ENCODE measurements at regions not wholly inside any gene's neighbourhood (a gene's known extent, or its start where the extent isn't known, plus 50 kb on each side); places are given as distances from the start of the nearest gene placed in this dataset.
"Not testable (repeated sequence)": the region's sequence is repeated elsewhere in the genome, so short reads cannot be mapped to it uniquely, and the experiment has no call there.

- H3K4me1 ChIP-seq (ENCODE audit: insufficient read depth, low read length), result no peaks in the 10 kb centered on the region
- H3K27ac ChIP-seq (ENCODE audit: low read length), result no peak overlapping the region
- H3K9me3 ChIP-seq (ENCODE audit: insufficient read depth, low read depth, low read length), result no peaks in the 10 kb centered on the region
- no peak overlapping the region for H3K4me3 ChIP-seq (ENCODE audit: low read length)
- H3K36me3 ChIP-seq (ENCODE audit: insufficient read depth, low read depth, low read length), result no peaks in the 10 kb centered on the region
- H3K9ac ChIP-seq (ENCODE audit: low read depth, low read length), result no peak overlapping the region
- H3K27me3 ChIP-seq (ENCODE audit: insufficient read depth, low read length), result no peaks in the 10 kb centered on the region
These were observed 346.8 kb downstream of the TCERG1L start for GRCh38 chr10:130964771-130965170.

- Histone ChIP-seq H3K9me3 (ENCODE audit: insufficient read depth, low read depth, low read length) (no peaks in the 10 kb centered on the region), H3K4me1 (ENCODE audit: insufficient read depth, low read length) (no peaks in the 10 kb centered on the region), H3K27ac (ENCODE audit: low read length) (no peak overlapping the region), H3K9ac (ENCODE audit: low read depth, low read length) (no peak overlapping the region), H3K27me3 (ENCODE audit: insufficient read depth, low read length) (no peaks in the 10 kb centered on the region), H3K4me3 (ENCODE audit: low read length) (no peak overlapping the region), H3K36me3 (ENCODE audit: insufficient read depth, low read depth, low read length) (no peaks in the 10 kb centered on the region)
These were observed 344.4 kb downstream of the TCERG1L start for GRCh38 chr10:130967161-130967560.

GRCh38 chr10:130967784-130968183, 343.7 kb downstream of the TCERG1L start:
- no peaks in the 10 kb centered on the region for H3K9me3 ChIP-seq (ENCODE audit: insufficient read depth, low read depth, low read length)
- no peak overlapping the region for H3K4me3 ChIP-seq (ENCODE audit: low read length)
- no peaks in the 10 kb centered on the region for H3K36me3 ChIP-seq (ENCODE audit: insufficient read depth, low read depth, low read length)
- no peaks in the 10 kb centered on the region for H3K27me3 ChIP-seq (ENCODE audit: insufficient read depth, low read length)
- H3K9ac ChIP-seq (ENCODE audit: low read depth, low read length), result no peak overlapping the region
- H3K4me1 ChIP-seq (ENCODE audit: insufficient read depth, low read length), result no peaks in the 10 kb centered on the region
- no peak overlapping the region for H3K27ac ChIP-seq (ENCODE audit: low read length)

DNA sequence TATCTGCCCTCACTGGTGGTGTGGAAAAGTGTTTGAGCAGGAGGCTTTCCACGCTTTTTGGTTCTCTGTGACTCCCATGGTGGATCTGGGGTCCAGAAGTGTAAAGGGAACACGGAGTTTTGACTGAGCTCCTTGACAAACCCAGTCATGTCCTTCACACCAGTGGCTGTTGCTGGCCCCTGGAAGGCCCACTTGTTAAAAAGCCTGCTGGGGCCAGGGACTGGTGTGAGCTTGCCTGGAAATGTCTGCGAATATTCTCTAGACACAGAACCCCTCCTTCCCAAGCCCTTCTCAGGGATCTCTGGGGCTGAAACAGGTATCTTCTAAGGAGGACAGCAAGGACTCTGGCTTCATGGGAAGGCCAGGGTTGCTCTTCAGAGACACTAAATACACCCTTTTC, 343.0 kb downstream of the TCERG1L start:
- no peaks in the 10 kb centered on the region for H3K27me3 ChIP-seq (ENCODE audit: insufficient read depth, low read length)
- no peaks in the 10 kb centered on the region for H3K9me3 ChIP-seq (ENCODE audit: insufficient read depth, low read depth, low read length)
- H3K9ac ChIP-seq (ENCODE audit: low read depth, low read length), result no peak overlapping the region
- no peak overlapping the region for H3K4me3 ChIP-seq (ENCODE audit: low read length)
- H3K27ac ChIP-seq (ENCODE audit: low read length), result no peak overlapping the region
- no peaks in the 10 kb centered on the region for H3K4me1 ChIP-seq (ENCODE audit: insufficient read depth, low read length)
- no peaks in the 10 kb centered on the region for H3K36me3 ChIP-seq (ENCODE audit: insufficient read depth, low read depth, low read length)

GRCh38 chr10:130968964-130969363, 342.6 kb downstream of the TCERG1L start:
- no peaks in the 10 kb centered on the region for H3K9me3 ChIP-seq (ENCODE audit: insufficient read depth, low read depth, low read length)

DNA sequence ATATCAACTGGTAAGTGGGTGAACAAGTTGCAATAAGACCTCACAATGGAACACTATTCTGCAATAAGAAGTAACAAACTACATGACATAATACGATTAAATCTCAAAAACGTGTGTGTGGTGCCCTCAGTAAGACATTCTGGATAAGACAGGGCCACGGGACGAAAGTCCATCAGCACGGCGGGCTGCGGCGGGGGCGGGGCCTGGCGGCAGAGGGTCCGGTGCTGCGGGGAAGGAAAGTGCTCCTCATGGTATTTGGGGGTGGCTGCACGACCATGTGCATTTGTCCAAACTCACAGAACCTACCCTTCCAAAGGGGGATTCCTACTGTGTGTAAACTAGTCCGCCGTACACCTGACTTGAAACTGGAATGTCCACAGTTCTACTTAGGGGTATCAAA, 341.8 kb downstream of the TCERG1L start:
- no peak overlapping the region for H3K9ac ChIP-seq (ENCODE audit: low read depth, low read length)
- no peaks in the 10 kb centered on the region for H3K4me1 ChIP-seq (ENCODE audit: insufficient read depth, low read length)
- H3K27ac ChIP-seq (ENCODE audit: low read length), result no peak overlapping the region
- no peak overlapping the region for H3K4me3 ChIP-seq (ENCODE audit: low read length)
- no peaks in the 10 kb centered on the region for H3K9me3 ChIP-seq (ENCODE audit: insufficient read depth, low read depth, low read length)
- H3K36me3 ChIP-seq (ENCODE audit: insufficient read depth, low read depth, low read length), result no peaks in the 10 kb centered on the region
- no peaks in the 10 kb centered on the region for H3K27me3 ChIP-seq (ENCODE audit: insufficient read depth, low read length)

More at GRCh38 chr10:130968964-130969363, 342.6 kb downstream of the TCERG1L start:
- Histone ChIP-seq H3K36me3 (ENCODE audit: insufficient read depth, low read depth, low read length) (no peaks in the 10 kb centered on the region), H3K9ac (ENCODE audit: low read depth, low read length) (no peak overlapping the region), H3K4me3 (ENCODE audit: low read length) (no peak overlapping the region), H3K27me3 (ENCODE audit: insufficient read depth, low read length) (no peaks in the 10 kb centered on the region), H3K4me1 (ENCODE audit: insufficient read depth, low read length) (no peaks in the 10 kb centered on the region), H3K27ac (ENCODE audit: low read length) (no peak overlapping the region)

- Histone ChIP-seq H3K4me3 (ENCODE audit: low read length) (no peak overlapping the region), H3K9ac (ENCODE audit: low read depth, low read length) (no peak overlapping the region), H3K36me3 (ENCODE audit: insufficient read depth, low read depth, low read length) (no peaks in the 10 kb centered on the region), H3K4me1 (ENCODE audit: insufficient read depth, low read length) (no peaks in the 10 kb centered on the region), H3K27me3 (ENCODE audit: insufficient read depth, low read length) (no peaks in the 10 kb centered on the region), H3K27ac (ENCODE audit: low read length) (no peak overlapping the region), H3K9me3 (ENCODE audit: insufficient read depth, low read depth, low read length) (no peaks in the 10 kb centered on the region)
These were observed 341.0 kb downstream of the TCERG1L start for GRCh38 chr10:130970341-130971122.

DNA sequence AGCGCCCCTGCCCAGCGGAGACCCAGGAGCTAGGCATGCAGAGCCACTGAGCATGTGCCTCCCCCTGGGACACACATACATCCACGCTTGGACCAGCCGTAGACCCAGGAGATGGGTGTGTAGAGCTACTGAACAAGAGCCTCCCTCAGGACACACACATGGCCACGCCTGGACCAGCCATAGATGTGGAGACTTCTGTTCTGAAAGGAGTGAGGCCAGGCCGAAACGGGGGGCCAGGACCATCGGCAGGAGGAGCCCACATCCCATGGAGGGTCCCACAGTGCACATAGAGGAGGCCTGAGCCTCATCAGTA, 340.4 kb downstream of the TCERG1L start:
- H3K9me3 ChIP-seq (ENCODE audit: insufficient read depth, low read depth, low read length), result no peaks in the 10 kb centered on the region
- no peak overlapping the region for H3K4me3 ChIP-seq (ENCODE audit: low read length)
- H3K27me3 ChIP-seq (ENCODE audit: insufficient read depth, low read length), result no peaks in the 10 kb centered on the region
- no peaks in the 10 kb centered on the region for H3K4me1 ChIP-seq (ENCODE audit: insufficient read depth, low read length)
- no peak overlapping the region for H3K9ac ChIP-seq (ENCODE audit: low read depth, low read length)
- H3K36me3 ChIP-seq (ENCODE audit: insufficient read depth, low read depth, low read length), result no peaks in the 10 kb centered on the region
- H3K27ac ChIP-seq (ENCODE audit: low read length), result no peak overlapping the region

DNA sequence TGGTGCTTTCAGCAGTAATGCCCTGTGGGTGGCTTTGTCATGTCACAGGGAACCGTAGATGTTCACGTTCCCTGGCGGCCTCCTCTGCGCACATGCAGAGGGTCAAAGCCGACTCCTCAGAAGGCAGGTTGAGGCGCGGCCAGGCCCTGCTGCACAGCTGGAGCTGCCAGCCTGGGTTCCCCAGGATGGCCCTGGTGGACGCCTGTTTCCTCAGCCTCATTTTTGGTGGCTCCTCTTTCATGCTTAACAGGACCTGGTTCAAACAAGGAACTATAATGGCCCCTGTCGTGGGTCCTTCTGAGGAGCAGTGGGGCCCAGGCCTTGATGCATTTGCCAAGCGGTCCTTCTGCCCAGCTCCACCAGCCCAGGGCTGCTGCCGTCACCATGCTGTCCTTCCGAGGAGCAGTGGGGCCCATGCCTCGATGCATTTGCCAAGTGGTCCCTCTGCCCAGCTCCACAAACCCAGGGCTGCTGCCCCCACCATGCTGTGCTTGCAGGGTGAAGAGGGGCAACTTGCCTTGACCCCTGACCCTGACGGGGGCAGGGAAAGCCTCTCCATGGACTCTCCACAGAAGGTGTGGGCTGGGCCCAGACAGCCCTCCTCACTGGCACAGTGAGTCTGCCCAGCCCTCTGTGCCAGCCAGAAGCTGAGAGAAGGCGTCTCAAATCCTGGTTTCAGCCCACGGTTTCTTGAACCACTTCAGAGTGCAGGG, 338.2 kb downstream of the TCERG1L start:
- Histone ChIP-seq H3K27ac (ENCODE audit: low read length) (no peak overlapping the region), H3K36me3 (ENCODE audit: insufficient read depth, low read depth, low read length) (no peaks in the 10 kb centered on the region), H3K9me3 (ENCODE audit: insufficient read depth, low read depth, low read length) (no peaks in the 10 kb centered on the region), H3K9ac (ENCODE audit: low read depth, low read length) (no peak overlapping the region), H3K4me1 (ENCODE audit: insufficient read depth, low read length) (no peaks in the 10 kb centered on the region), H3K4me3 (ENCODE audit: low read length) (no peak overlapping the region), H3K27me3 (ENCODE audit: insufficient read depth, low read length) (no peaks in the 10 kb centered on the region)

DNA sequence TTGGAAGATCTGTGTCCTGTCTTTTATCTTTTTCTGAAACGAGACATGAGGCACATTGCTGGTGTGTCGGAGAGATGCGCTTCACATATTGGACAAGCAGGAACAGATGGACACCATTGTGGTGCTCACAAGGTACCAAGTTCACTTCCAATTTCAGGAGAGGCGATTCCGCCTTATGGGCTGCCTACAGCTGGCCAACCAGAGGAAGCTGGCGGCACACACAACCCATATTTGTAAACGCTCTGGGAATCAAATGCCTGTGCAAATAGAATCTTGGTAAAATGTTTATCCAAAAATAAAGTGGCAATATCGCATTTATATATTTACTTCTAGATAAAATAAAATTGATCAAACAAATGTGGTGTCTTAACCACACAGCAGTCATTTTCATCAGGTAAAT, 337.4 kb downstream of the TCERG1L start:
- Histone ChIP-seq H3K4me1 (ENCODE audit: insufficient read depth, low read length) (no peaks in the 10 kb centered on the region), H3K27ac (ENCODE audit: low read length) (no peak overlapping the region), H3K9me3 (ENCODE audit: insufficient read depth, low read depth, low read length) (no peaks in the 10 kb centered on the region)

GRCh38 chr10:130975351-130975750, 336.2 kb downstream of the TCERG1L start:
- not testable (repeated sequence) for H3K27me3 ChIP-seq (ENCODE audit: insufficient read depth, low read length); H3K4me3 ChIP-seq (ENCODE audit: low read length); H3K4me1 ChIP-seq (ENCODE audit: insufficient read depth, low read length); H3K36me3 ChIP-seq (ENCODE audit: insufficient read depth, low read depth, low read length); H3K27ac ChIP-seq (ENCODE audit: low read length); H3K9me3 ChIP-seq (ENCODE audit: insufficient read depth, low read depth, low read length); H3K9ac ChIP-seq (ENCODE audit: low read depth, low read length)

More for the DNA sequence above, 337.4 kb downstream of the TCERG1L start:
- H3K4me3 ChIP-seq (ENCODE audit: low read length), result no peak overlapping the region
- H3K27me3 ChIP-seq (ENCODE audit: insufficient read depth, low read length), result no peaks in the 10 kb centered on the region
- no peaks in the 10 kb centered on the region for H3K36me3 ChIP-seq (ENCODE audit: insufficient read depth, low read depth, low read length)
- no peak overlapping the region for H3K9ac ChIP-seq (ENCODE audit: low read depth, low read length)

- H3K36me3 ChIP-seq (ENCODE audit: insufficient read depth, low read depth, low read length), result no peaks in the 10 kb centered on the region
- H3K9me3 ChIP-seq (ENCODE audit: insufficient read depth, low read depth, low read length), result peaks cover 8% of the 10 kb centered on the region
- H3K9ac ChIP-seq (ENCODE audit: low read depth, low read length), result no peak overlapping the region
- no peaks in the 10 kb centered on the region for H3K4me1 ChIP-seq (ENCODE audit: insufficient read depth, low read length)
- H3K27ac ChIP-seq (ENCODE audit: low read length), result no peak overlapping the region
- H3K4me3 ChIP-seq (ENCODE audit: low read length), result no peak overlapping the region
- H3K27me3 ChIP-seq (ENCODE audit: insufficient read depth, low read length), result no peaks in the 10 kb centered on the region
These were observed 328.7 kb downstream of the TCERG1L start for GRCh38 chr10:130982802-130983201.
